Testis (tissue), 2 donors: ENCODE measurements at regions not wholly inside any gene's neighbourhood (a gene's known extent, or its start where the extent isn't known, plus 50 kb on each side); places are given as distances from the start of the nearest gene placed in this dataset.

Experiments used
- DNase-seq: peaks from one replicate; pipeline ENCODE4 v3.0.0-alpha.2; 2019
- H3K27ac ChIP-seq, 2 donors: fragments of 200-600 bp; sonication (generic); one replicate each; pipeline ENCODE4 v1.5.1; 2019
- H3K27me3 ChIP-seq: fragments of 200-600 bp; sonication (generic); one replicate; pipeline ENCODE4 v1.5.1; 2019
- H3K36me3 ChIP-seq: fragments of 200-600 bp; sonication (generic); one replicate; pipeline ENCODE4 v1.5.1; 2017; ENCODE audit warnings: low read depth; ENCODE audit errors: missing control alignments
- H3K4me1 ChIP-seq: fragments of 200-600 bp; sonication (generic); one replicate; pipeline ENCODE4 v1.5.1; 2019
- H3K4me3 ChIP-seq, 2 donors: fragments of 200-600 bp; sonication (generic); one replicate each; pipeline ENCODE4 v1.5.1; 2017 to 2019
- H3K9me3 ChIP-seq: fragments of 200-600 bp; sonication (generic); one replicate; pipeline ENCODE4 v1.5.1; 2017
- POLR2A ChIP-seq: fragments of 450-650 bp; IDR thresholded peaks from one replicate; pipeline ENCODE4 v1.6.1; 2017; ENCODE audit warnings: antibody characterized with exemption, mild to moderate bottlenecking, moderate library complexity
- WGBS, 2 donors: methylation state at CpG; one replicate each; pipeline ENCODE4 v1.1.5; 2018; 5-methylcytosine and 5-hydroxymethylcytosine counted together
- intact Hi-C: fragments of 100-400 bp; cut with DNase I; formaldehyde crosslinking; loops from one replicate; pipeline ENCODE4 v1.15.1; 2023; ENCODE audit warnings: low total_unique reads
- TF ChIP-seq, protein P1 (sequence below), 3 experiments: fragments of 450-650 bp in 2 of 3; fragments of 200-600 bp in 1 of 3; sonication (generic) in 1 of 3; IDR thresholded peaks; one replicate each; pipeline ENCODE4 v1.5.1; 2016 to 2019; ENCODE audit warnings: antibody characterized with exemption in 3 of 3, mild to moderate bottlenecking in 2 of 3, moderate library complexity in 1 of 3

DNA sequence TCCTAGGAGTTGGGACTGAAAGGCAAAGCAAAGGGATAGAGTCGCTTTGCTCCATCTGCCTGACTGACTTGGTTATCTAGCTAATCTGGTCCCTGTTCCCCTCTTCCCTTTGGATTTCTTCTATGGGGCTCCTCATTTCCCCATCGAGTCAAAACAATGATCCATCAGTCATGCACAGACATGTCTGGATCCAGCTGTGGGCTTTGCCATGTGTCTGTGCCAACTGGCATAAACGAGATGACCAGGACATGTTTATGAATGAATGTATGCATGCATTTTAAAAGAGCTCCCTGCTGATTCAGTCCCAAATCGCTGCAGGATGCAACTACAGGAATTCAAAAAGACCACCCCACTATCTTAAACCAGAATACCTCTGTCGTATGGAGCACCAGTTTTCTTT, 122.0 kb downstream of the ARL4A start:
- intact Hi-C loops: no loop called here
- H3K4me3 ChIP-seq: no peak overlapping the region
- TF ChIP-seq, protein P1, sequence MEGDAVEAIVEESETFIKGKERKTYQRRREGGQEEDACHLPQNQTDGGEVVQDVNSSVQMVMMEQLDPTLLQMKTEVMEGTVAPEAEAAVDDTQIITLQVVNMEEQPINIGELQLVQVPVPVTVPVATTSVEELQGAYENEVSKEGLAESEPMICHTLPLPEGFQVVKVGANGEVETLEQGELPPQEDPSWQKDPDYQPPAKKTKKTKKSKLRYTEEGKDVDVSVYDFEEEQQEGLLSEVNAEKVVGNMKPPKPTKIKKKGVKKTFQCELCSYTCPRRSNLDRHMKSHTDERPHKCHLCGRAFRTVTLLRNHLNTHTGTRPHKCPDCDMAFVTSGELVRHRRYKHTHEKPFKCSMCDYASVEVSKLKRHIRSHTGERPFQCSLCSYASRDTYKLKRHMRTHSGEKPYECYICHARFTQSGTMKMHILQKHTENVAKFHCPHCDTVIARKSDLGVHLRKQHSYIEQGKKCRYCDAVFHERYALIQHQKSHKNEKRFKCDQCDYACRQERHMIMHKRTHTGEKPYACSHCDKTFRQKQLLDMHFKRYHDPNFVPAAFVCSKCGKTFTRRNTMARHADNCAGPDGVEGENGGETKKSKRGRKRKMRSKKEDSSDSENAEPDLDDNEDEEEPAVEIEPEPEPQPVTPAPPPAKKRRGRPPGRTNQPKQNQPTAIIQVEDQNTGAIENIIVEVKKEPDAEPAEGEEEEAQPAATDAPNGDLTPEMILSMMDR (IDR thresholded peaks at IDR 0.05): no peak
- no peak for TF ChIP-seq POLR2A
- no peaks in the 10 kb centered on the region for H3K36me3 ChIP-seq
- no peak for DNase-seq
- WGBS, 2 donors: 63 to 66% methylated on average over 5 of the region's 5 CpGs
- no peak overlapping the region for H3K27ac ChIP-seq
- H3K9me3 ChIP-seq: no peaks in the 10 kb centered on the region
- H3K4me1 ChIP-seq: no peaks in the 10 kb centered on the region
- H3K27me3 ChIP-seq: no peaks in the 10 kb centered on the region

DNA sequence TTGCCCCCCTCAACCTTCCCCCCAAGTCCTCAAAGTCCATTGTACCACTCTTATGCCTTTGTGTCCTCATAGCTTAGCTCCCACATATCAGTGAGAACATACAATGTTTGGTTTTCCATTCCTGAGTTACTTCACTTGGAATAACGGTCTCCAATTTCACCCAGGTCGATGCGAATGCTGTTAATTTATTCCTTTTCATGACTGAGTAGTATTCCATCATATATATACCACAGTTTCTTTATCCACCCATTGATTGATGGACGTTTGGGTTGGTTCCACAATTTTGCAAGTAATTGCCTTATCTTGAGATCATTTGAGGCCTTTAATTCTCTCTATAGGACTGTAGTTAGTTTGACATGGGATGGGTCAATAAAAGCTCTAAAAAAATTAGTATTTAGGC, 124.7 kb downstream of the ARL4A start:
- no peak for DNase-seq
- no peaks in the 10 kb centered on the region for H3K4me1 ChIP-seq
- intact Hi-C loops: no loop called here
- TF ChIP-seq, protein P1 (IDR thresholded peaks at IDR 0.05): no peak
- no peak for TF ChIP-seq POLR2A
- no peaks in the 10 kb centered on the region for H3K9me3 ChIP-seq
- no peak overlapping the region for H3K27ac ChIP-seq
- 87 to 88% methylated on average over 4 of the region's 4 CpGs for WGBS, 2 donors
- H3K36me3 ChIP-seq: no peaks in the 10 kb centered on the region
- H3K27me3 ChIP-seq: no peaks in the 10 kb centered on the region
- no peak overlapping the region for H3K4me3 ChIP-seq

DNA sequence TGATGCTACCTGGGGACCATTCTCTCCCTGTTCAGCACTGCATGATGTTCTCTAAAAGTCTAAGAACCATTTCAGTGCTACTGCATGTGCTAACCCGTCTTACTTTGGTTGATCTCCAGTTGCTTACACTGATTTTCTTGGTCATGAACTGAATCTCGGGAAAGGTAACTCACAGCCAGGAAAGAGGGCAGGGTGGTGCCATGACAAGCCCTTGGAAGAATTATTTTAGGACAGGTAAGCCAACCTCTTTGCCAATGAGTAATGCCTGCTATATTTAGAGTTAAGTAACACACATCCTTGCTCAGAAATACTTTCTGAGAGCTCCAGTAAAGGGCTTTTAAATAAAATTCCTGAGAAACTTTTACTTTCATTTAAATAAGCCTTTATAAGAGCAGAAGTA, 126.7 kb downstream of the ARL4A start:
- 86 to 91% methylated on average over 2 of the region's 2 CpGs for WGBS, 2 donors

GRCh38 chr7:12814828-12815227, 127.4 kb downstream of the ARL4A start:
- DNase-seq: no peak
- Histone ChIP-seq H3K27ac (no peak overlapping the region), H3K27me3 (no peaks in the 10 kb centered on the region), H3K36me3 (no peaks in the 10 kb centered on the region), H3K4me1 (no peaks in the 10 kb centered on the region), H3K9me3 (no peaks in the 10 kb centered on the region), H3K4me3 (no peak overlapping the region)
- no peak for TF ChIP-seq POLR2A
- intact Hi-C loops: no loop called here

More for the DNA sequence above, 126.7 kb downstream of the ARL4A start:
- no peaks in the 10 kb centered on the region for H3K4me1 ChIP-seq
- intact Hi-C loops: no loop called here
- no peak overlapping the region for H3K27ac ChIP-seq
- no peak overlapping the region for H3K4me3 ChIP-seq
- DNase-seq: no peak
- no peaks in the 10 kb centered on the region for H3K27me3 ChIP-seq
- TF ChIP-seq, protein P1 (IDR thresholded peaks at IDR 0.05): no peak
- no peak for TF ChIP-seq POLR2A
- no peaks in the 10 kb centered on the region for H3K9me3 ChIP-seq
- H3K36me3 ChIP-seq: no peaks in the 10 kb centered on the region

DNA sequence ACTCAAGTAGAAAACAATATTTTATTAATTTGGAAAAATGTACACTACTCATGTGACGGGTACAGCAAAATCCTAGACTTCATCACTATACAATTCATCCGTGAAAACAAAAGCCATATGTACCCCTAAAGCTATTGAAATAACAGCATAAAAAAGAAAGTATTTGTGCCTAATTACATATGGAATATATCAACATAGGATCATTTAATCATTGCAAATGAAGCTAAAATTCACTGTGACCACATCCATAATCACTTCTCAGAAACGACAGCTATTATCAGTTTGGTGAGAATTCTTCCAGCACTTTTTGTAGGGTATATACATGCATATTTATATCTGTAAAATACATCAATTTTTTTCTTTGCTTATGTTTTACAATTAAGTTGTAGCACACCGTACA, 128.0 kb downstream of the ARL4A start:
- no peaks in the 10 kb centered on the region for H3K9me3 ChIP-seq
- H3K4me3 ChIP-seq: no peak overlapping the region
- no peaks in the 10 kb centered on the region for H3K36me3 ChIP-seq
- intact Hi-C loops: no loop called here
- no peak for DNase-seq
- 89 to 90% methylated on average over 4 of the region's 4 CpGs for WGBS, 2 donors
- no peak for TF ChIP-seq POLR2A
- TF ChIP-seq, protein P1 (IDR thresholded peaks at IDR 0.05): no peak
- no peak overlapping the region for H3K27ac ChIP-seq
- H3K27me3 ChIP-seq: no peaks in the 10 kb centered on the region
- H3K4me1 ChIP-seq: no peaks in the 10 kb centered on the region
